ENCODE measurements at regions not wholly inside any gene's neighbourhood (a gene's known extent, or its start where the extent isn't known, plus 50 kb on each side); places are given as distances from the start of the nearest gene placed in this dataset.

GRCh38 chr2:17299891-17300540 is 218.2 kb downstream of the RAD51AP2 start:
- Histone ChIP-seq H3K9me2 (ENCODE audit: insufficient read depth) (no peaks in the 10 kb centered on the region), H3K9me3 (ENCODE audit: control insufficient read depth in 1 of 2, insufficient read depth in 1 of 2, low read depth in 1 of 2, low read length in 2 of 2) (no peaks in the 10 kb centered on the region), H2AFZ (ENCODE audit: low read depth, low read length, poor library complexity, severe bottlenecking) (no peak overlapping the region), H3K27me3 (ENCODE audit: insufficient read depth, low read length) (no peaks in the 10 kb centered on the region), H3K27ac (ENCODE audit: low read depth, low read length) (no peak overlapping the region), H3K4me1 (ENCODE audit: control insufficient read depth in 1 of 2, insufficient read depth in 2 of 2, low read length in 2 of 2) (peaks cover 0 to 13% of the 10 kb centered on the region in 2 experiments; a peak in 1 of 4 replicates), H3K79me2 (ENCODE audit: insufficient read depth, low read length) (no peaks in the 10 kb centered on the region), H3K4me3 (replicated peaks in 1 of 2; ENCODE audit: low read depth in 1 of 2, low read length in 2 of 2) (no peak overlapping the region), H4K20me1 (ENCODE audit: insufficient read depth) (no peaks in the 10 kb centered on the region), H3K9ac (ENCODE audit: low read length) (no peak overlapping the region), H3K4me2 (ENCODE audit: low read length) (no peak overlapping the region), H3K36me3 (ENCODE audit: control insufficient read depth in 1 of 2, insufficient read depth in 2 of 2, low read length in 2 of 2) (no peaks in the 10 kb centered on the region)
- DNase-seq (ENCODE audit: low read depth, low spot score) (no peak), ATAC-seq (no peak)
- BruUV-seq (replicated peaks): no TSS peak
- ChIA-PET POLR2A (no interaction called here), RAD21 (ENCODE audit: low non-redundant PET in 1 of 2, low total read pairs in 2 of 2, uncharacterized antibody in 2 of 2, unreplicated experiment in 2 of 2) (no interaction called here), CTCF (no interaction called here)
- intact Hi-C loops (cut with micrococcal nuclease): no loop called here
- TF ChIP-seq ZNF274 (IDR thresholded peaks at IDR 0.05; ENCODE audit: low read depth, low read length): no peak
- no peak for TF ChIP-seq SIN3A (IDR thresholded peaks at IDR 0.05; ENCODE audit: low read depth)
- TF ChIP-seq EGR1 (IDR thresholded peaks at IDR 0.05; ENCODE audit: low read depth): no peak
- no peak for TF ChIP-seq EZH2phosphoT487 (IDR thresholded peaks at IDR 0.05; ENCODE audit: borderline replicate concordance)
- no peak for TF ChIP-seq SP1 (IDR thresholded peaks at IDR 0.05; ENCODE audit: low read depth)
- no peak for TF ChIP-seq POLR2A (IDR thresholded peaks at IDR 0.05; ENCODE audit: borderline replicate concordance, extremely low read depth, insufficient read depth, insufficient read length)

GRCh38 chr2:17298453-17298852 is 219.8 kb downstream of the RAD51AP2 start:
- BruUV-seq (replicated peaks): no TSS peak
- H3K36me3 ChIP-seq (ENCODE audit: control insufficient read depth in 1 of 2, insufficient read depth in 2 of 2, low read length in 2 of 2): no peaks in the 10 kb centered on the region
- H3K9me2 ChIP-seq (ENCODE audit: insufficient read depth): no peaks in the 10 kb centered on the region
- no peak for DNase-seq (ENCODE audit: low read depth, low spot score)
- no peaks in the 10 kb centered on the region for H3K27me3 ChIP-seq (ENCODE audit: insufficient read depth, low read length)
- no peak for ATAC-seq
- no peak overlapping the region for H2AFZ ChIP-seq (ENCODE audit: low read depth, low read length, poor library complexity, severe bottlenecking)
- no peaks in the 10 kb centered on the region for H3K9me3 ChIP-seq (ENCODE audit: control insufficient read depth in 1 of 2, insufficient read depth in 1 of 2, low read depth in 1 of 2, low read length in 2 of 2)
- H3K9ac ChIP-seq (ENCODE audit: low read length): no peak overlapping the region
- H3K27ac ChIP-seq (ENCODE audit: low read depth, low read length): no peak overlapping the region
- ChIA-PET RAD21 (ENCODE audit: low non-redundant PET in 1 of 2, low total read pairs in 2 of 2, uncharacterized antibody in 2 of 2, unreplicated experiment in 2 of 2) (no interaction called here), POLR2A (interaction anchor here (1.1 kb wide), 1 partner anchor 10 kb away, joined by 3 read pairs; no protein-coding TSS in a partner anchor), CTCF (interaction anchor here (1.3 kb wide), 1 partner anchor 11 kb away, joined by 3 read pairs; no protein-coding TSS in a partner anchor)
- no peak overlapping the region for H3K4me3 ChIP-seq (replicated peaks in 1 of 2; ENCODE audit: low read depth in 1 of 2, low read length in 2 of 2)
- H3K79me2 ChIP-seq (ENCODE audit: insufficient read depth, low read length): no peaks in the 10 kb centered on the region
- intact Hi-C loops (cut with micrococcal nuclease): no loop called here
- no peak for TF ChIP-seq RAD21 (IDR thresholded peaks at IDR 0.05; ENCODE audit: low read depth)
- TF ChIP-seq POLR2A (IDR thresholded peaks at IDR 0.05; ENCODE audit: borderline replicate concordance, extremely low read depth, insufficient read depth, insufficient read length): no peak
- no peak for TF ChIP-seq YY1 (IDR thresholded peaks at IDR 0.05; ENCODE audit: extremely low read depth, insufficient replicate concordance, low read depth, low read length)
- TF ChIP-seq EZH2phosphoT487 (IDR thresholded peaks at IDR 0.05; ENCODE audit: borderline replicate concordance): no peak
- no peak for TF ChIP-seq POLR2AphosphoS5 (IDR thresholded peaks at IDR 0.05; ENCODE audit: low read depth, low read length)
- no peak for TF ChIP-seq JUND (IDR thresholded peaks at IDR 0.05)
- peaks cover 0 to 9% of the 10 kb centered on the region in 2 experiments; a peak in 1 of 4 replicates for H3K4me1 ChIP-seq (ENCODE audit: control insufficient read depth in 1 of 2, insufficient read depth in 2 of 2, low read length in 2 of 2)
- no peak overlapping the region for H3K4me2 ChIP-seq (ENCODE audit: low read length)
- H4K20me1 ChIP-seq (ENCODE audit: insufficient read depth): no peaks in the 10 kb centered on the region

Measured in HCT116 (cell line).